HG03520 (cell line): ENCODE measurements at regions not wholly inside any gene's neighbourhood (a gene's known extent, or its start where the extent isn't known, plus 50 kb on each side); places are given as distances from the start of the nearest gene placed in this dataset.
"Not testable (repeated sequence)": the region's sequence is repeated elsewhere in the genome, so short reads cannot be mapped to it uniquely, and the experiment has no call there.

Source experiments
- ATAC-seq: cut with Tn5 transposase; IDR thresholded peaks from one replicate; pipeline ENCODE4 v1.9.1; 2021; ENCODE audit warnings: mild to moderate bottlenecking, moderate library complexity; ENCODE audit not compliant: unreplicated experiment

DNA sequence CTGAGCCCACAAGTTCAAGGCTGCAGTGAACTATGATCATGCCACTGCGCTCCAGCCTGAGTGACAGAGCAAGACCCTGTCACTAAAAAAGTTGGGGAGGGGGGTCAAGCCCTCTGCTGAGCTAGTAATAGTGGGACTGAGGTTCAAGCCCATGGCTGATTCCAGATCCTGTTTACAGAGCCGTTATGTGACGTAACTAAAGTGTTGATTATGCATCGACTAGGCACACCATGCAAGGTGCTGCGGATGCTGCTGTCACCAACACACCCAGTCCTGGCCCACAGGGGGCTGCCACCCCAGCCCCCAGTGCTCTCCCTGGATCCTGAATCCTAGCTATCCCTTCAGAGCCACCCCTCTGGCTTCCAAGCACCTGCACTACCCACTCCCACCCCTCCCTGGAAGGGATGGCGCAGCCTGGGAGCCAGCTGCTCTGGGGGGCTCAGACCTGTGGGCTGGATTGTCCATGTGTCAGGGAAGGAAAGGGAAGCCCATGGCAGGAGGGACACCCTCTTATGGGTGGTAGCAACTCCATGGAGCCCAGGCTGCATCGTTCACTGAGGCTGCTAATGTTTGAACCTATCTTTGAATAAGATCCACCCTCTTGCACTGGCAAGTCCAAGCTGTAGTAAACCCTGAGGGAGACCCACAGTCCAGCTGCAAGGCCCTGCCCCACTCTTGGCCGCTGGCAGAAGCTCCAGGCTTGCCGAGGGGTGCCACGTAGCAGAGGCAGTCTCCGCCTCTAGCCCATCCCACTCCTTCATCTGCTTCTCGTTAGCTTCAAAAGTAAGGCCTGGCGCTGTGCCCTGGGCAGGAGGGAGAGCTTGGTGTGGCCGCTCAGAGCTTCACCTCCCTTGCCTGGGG is 95.0 kb downstream of the SNX5 start:
- ATAC-seq = no peak

DNA sequence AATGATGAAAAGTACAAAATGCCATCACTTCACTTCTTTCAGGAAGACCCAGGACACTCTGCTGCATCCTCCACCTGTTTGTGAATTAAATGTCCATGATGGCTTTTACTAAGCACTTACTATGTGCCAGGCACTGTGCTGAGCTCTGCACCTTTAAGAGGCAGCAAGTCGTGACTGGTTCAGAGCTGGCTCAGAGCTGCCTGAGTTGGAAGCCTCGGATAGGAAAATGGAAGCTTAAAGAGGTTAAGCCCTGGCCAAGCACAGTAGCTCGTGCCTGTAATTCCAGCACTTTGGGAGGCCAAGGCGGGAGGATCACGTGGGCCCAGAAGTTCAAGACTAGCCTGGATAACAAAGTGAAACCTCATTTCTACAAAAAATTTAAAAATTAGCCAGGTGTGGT is 95.6 kb downstream of the SNX5 start:
- ATAC-seq = no peak

DNA sequence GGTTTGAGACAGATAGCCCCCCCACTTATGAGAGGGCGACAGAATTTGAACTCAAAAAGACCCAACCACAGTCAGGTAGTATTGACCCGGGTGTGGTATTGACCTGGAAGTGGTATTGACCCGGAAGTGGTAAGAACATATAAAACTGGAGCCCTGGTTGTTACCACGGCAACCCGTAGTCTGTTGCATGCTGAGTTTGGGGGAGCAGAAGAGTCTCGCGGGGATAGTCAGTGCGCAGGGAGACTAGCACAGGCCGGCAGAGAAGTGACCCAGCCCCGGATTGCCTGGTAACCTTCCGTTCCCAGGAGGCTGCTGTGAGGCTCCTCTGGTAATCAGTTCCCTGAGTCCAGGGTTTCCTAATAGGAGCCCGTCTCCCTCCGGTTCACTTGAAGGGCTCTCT is 96.2 kb downstream of the SNX5 start:
- ATAC-seq = no peak

GRCh38 chr20:17871886-17872285 is 96.7 kb downstream of the SNX5 start:
- no peak for ATAC-seq

DNA sequence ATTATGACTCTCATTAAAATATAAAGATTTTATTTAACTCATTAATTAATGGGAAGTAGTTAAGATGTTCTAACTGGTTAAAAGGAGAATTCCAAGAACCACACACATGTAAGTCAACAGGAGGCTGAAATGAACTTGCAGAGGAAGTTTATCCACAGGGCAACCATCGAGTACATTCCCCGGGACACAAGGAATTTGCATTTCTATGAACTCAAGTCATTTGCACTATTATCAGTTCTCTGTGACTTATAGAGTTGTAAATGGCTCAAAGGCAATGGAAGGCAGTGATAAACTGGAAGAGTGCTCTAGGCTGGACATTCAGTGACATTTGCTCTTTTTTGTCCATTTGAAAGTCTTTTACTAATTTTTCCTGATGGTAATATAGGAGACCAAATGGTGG is 97.4 kb downstream of the SNX5 start:
- no peak for ATAC-seq

GRCh38 chr20:17870086-17870740 is 98.4 kb downstream of the SNX5 start:
- ATAC-seq = no peak

GRCh38 chr20:17869295-17869994 is 99.1 kb downstream of the SNX5 start:
- no peak for ATAC-seq

DNA sequence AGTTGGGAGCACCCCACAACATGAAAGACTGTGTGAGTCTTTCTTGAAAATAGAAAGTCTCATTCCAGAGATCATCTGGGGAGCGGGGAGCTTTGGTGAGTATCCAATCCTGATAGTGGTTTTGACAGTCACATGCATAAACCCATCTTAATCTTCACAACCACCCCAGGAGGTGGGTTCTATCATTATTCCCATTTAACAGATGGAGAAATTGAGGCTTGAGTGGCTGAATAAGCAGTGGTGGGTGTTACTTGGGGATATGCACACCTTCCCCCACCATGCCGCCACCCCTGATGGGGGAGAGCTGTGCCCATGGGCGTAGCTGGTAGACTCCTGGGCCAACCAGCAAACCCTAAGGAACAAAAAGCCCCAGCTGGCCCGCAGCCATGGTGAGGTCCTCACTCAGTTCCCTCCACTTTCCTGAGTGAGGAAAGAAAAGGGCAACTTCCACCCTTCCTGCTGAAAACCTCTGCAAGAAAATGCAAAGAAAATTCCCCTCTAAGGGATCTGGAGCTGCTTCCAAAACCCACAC is 99.8 kb downstream of the SNX5 start:
- ATAC-seq = no peak

GRCh38 chr20:17868151-17868550 is 100.4 kb downstream of the SNX5 start:
- ATAC-seq = no peak

GRCh38 chr20:17867131-17867925 is 101.3 kb downstream of the SNX5 start:
- no peak for ATAC-seq

GRCh38 chr20:17866234-17867001 is 102.2 kb downstream of the SNX5 start:
- no peak for ATAC-seq

DNA sequence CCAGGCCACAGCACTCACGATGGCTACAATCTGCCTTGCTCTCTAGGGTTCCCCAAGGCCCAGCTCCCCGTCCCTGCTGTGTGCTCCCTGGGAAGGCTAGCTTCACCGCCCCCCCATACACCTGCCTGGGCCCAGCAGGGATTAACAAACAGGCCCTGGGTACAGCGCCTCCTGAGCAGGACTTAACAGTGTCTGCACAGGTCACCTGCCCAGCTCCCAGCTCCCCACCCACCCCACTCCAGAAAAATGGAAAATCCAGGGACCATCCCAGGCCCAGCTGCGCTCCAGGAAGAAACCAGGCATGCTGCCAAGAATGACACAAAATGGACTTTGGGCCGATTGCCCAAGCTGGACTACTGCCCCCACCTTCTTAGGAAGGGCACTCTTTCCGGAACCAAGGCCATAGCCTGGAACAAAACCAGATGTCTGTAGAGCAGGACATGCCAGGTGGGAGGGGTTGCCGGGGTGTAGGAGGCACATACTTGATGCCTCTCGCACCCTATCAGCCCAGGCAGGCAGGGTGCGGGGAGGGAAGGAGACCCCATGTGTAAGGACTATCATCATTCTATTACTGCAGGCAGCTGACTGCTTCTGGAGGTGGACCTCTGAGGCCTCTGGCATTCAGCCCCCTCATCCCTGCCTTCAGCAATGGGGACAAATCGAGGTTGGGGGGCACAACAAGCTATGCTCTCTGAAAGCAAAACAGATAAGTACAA is 104.9 kb downstream of the SNX5 start:
- ATAC-seq = no peak

GRCh38 chr20:17863209-17863576 is 105.4 kb downstream of the SNX5 start:
- no peak for ATAC-seq

- no peak for ATAC-seq
Measured at GRCh38 chr20:17862171-17862570, 106.4 kb downstream of the SNX5 start.

GRCh38 chr20:17861620-17862019 is 107.0 kb downstream of the SNX5 start:
- ATAC-seq = not testable (repeated sequence)

GRCh38 chr20:17860301-17861197 is 108.0 kb downstream of the SNX5 start:
- ATAC-seq = no peak

GRCh38 chr20:17859616-17860232 is 108.9 kb downstream of the SNX5 start:
- no peak for ATAC-seq
